ENCODE measurements at regions not wholly inside any gene's neighbourhood (a gene's known extent, or its start where the extent isn't known, plus 50 kb on each side); places are given as distances from the start of the nearest gene placed in this dataset.

- peak in 1 of 56 donors; percentile 6 for DNase-seq
Observed at GRCh38 chr16:74232806-74233465, 63.7 kb upstream of the PSMD7 start.

GRCh38 chr16:74230126-74230525, 66.5 kb upstream of the PSMD7 start:
- DNase-seq, result no peak

GRCh38 chr16:74226338-74226954, 70.2 kb upstream of the PSMD7 start:
- no peak for DNase-seq

GRCh38 chr16:74224828-74225612, 71.6 kb upstream of the PSMD7 start:
- DNase-seq, result no peak

- DNase-seq, result no peak
Observed at GRCh38 chr16:74221828-74222227, 74.8 kb upstream of the PSMD7 start.

- no peak for DNase-seq
Observed at GRCh38 chr16:74219706-74220105, 76.9 kb upstream of the PSMD7 start.

- no peak for DNase-seq
Observed at GRCh38 chr16:74218871-74219270, 77.7 kb upstream of the PSMD7 start.

GRCh38 chr16:74216319-74216718, 80.3 kb upstream of the PSMD7 start:
- DNase-seq, result no peak

GRCh38 chr16:74215249-74215648, 81.4 kb upstream of the PSMD7 start:
- no peak for DNase-seq

GRCh38 chr16:74213372-74213771, 83.2 kb upstream of the PSMD7 start:
- no peak for DNase-seq

- DNase-seq, result no peak
Observed at GRCh38 chr16:74210245-74210644, 86.4 kb upstream of the PSMD7 start.

GRCh38 chr16:74202009-74202408, 94.6 kb upstream of the PSMD7 start:
- no peak for DNase-seq

GRCh38 chr16:74201576-74201975, 95.0 kb upstream of the PSMD7 start:
- no peak for DNase-seq

GRCh38 chr16:74200921-74201320, 95.7 kb upstream of the PSMD7 start:
- no peak for DNase-seq

- no peak for DNase-seq
Observed at GRCh38 chr16:74199842-74200124, 96.8 kb upstream of the PSMD7 start.

GRCh38 chr16:74199066-74199841, 97.4 kb upstream of the PSMD7 start:
- DNase-seq, result no peak

- no peak for DNase-seq
Observed at GRCh38 chr16:74192281-74192797, 104.3 kb upstream of the PSMD7 start.

GRCh38 chr16:74190292-74190691, 106.3 kb upstream of the PSMD7 start:
- no peak for DNase-seq

GRCh38 chr16:74188856-74189255, 107.8 kb upstream of the PSMD7 start:
- no peak for DNase-seq

- no peak for DNase-seq
Observed at GRCh38 chr16:74186561-74186971, 110.0 kb upstream of the PSMD7 start.

- no peak for DNase-seq
Observed at GRCh38 chr16:74184839-74185238, 111.8 kb upstream of the PSMD7 start.

Measured in nucleus accumbens (tissue), 56 donors.